ENCODE measurements at regions not wholly inside any gene's neighbourhood (a gene's known extent, or its start where the extent isn't known, plus 50 kb on each side); places are given as distances from the start of the nearest gene placed in this dataset.

DNA sequence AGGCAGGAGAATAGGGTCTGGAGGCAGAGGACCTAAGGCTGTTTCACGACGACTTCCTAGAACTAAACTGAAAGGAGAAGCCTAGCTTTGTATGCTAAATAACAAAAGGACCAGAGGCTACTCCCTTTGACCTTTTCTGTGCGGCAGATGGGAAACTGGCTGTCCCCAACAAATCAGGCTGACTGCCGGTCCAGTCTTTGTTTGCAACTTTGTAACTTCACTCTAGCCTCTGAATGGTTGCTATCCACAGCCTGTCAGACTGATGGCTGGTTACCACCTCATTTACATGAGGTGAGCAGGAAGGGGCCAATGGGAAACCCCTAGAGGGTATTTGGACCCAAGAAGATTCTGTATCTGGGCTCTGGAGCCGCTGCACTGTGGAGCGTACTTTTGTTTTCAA is 132.6 kb upstream of the SHH start:
- Histone ChIP-seq H3K4me1 (no peaks in the 10 kb centered on the region), H3K27me3 (peaks cover 0 to 28% (median 0%) of the 10 kb centered on the region in 4 donors), H3K4me3 (no peak overlapping the region), H3K9me3 (no peaks in the 10 kb centered on the region), H3K27ac (no peak overlapping the region), H3K36me3 (no peaks in the 10 kb centered on the region)
- intact Hi-C loops (cut with DNase I): no loop called here
- TF ChIP-seq, protein P1, sequence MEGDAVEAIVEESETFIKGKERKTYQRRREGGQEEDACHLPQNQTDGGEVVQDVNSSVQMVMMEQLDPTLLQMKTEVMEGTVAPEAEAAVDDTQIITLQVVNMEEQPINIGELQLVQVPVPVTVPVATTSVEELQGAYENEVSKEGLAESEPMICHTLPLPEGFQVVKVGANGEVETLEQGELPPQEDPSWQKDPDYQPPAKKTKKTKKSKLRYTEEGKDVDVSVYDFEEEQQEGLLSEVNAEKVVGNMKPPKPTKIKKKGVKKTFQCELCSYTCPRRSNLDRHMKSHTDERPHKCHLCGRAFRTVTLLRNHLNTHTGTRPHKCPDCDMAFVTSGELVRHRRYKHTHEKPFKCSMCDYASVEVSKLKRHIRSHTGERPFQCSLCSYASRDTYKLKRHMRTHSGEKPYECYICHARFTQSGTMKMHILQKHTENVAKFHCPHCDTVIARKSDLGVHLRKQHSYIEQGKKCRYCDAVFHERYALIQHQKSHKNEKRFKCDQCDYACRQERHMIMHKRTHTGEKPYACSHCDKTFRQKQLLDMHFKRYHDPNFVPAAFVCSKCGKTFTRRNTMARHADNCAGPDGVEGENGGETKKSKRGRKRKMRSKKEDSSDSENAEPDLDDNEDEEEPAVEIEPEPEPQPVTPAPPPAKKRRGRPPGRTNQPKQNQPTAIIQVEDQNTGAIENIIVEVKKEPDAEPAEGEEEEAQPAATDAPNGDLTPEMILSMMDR (IDR thresholded peaks at IDR 0.05): no peak
- TF ChIP-seq POLR2A (IDR thresholded peaks at IDR 0.05): no peak
- 70 to 86% methylated on average over 3 to 6 of the region's 6 CpGs for WGBS, 2 donors
- DNase-seq: no peak

DNA sequence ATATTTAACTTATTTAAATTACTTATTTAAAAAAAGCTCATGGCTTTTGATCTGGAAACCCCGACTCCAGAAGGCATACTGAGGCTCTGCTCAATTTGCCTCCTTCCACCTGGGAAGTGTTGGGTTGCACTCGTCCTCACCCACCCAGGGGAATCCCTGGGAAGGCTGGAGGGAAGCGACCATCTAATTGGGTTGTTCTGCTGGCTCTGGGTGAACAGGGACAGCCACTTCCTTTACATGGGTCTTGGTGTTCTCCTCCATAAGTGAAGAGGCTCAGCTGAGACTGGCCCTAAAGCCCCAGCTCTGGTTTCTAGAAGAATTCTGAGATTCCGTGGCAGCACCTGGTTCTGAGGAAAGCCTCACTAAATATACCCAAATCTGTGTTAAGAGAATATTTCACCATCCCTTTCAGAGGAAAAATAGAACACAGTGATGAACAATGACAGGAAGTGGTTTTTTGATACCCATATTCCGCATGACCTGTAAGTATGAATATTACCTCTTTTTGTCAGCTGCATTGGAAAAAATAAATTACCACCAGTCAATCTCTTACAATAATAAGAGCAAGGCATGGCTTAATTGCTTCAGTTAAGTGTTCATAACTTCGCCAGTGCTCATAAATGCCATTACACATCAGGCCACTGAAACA is 131.1 kb upstream of the SHH start:
- TF ChIP-seq POLR2A (IDR thresholded peaks at IDR 0.05): no peak
- TF ChIP-seq, protein P1 (IDR thresholded peaks at IDR 0.05): no peak

DNA sequence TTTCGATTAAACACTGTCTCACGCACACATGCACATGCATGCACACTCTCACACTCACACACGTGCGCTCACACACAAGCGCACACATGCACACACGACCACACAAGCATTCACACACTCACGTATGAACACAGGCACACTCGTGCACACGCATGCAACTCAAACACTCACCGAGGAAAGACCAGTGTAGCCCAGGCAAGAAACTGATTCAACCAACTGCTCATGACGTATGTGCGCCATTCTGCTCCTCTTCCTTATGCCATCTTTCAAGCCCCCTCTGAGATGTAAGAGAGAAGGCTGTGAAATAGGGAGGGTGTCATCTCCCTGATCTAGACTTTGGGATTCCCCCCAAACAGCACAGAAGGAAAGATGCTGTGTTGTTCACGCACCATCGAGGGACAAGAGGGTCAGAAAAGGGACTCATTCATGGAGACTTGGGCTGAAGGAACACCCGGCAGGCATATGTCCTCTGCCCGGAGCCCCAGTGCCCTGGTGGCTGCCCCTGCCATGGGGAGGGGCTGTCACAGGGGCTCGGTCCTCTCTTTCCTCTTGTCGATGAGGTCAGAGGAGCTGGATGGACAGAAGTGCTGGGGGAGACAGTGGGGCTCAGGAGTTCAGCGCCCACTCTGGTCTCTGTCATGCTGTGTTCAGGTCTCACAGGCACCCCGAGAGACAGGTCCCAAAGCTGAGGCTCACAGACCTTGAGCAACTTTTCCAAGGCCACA is 130.1 kb upstream of the SHH start:
- Histone ChIP-seq H3K27me3 (peaks cover 0 to 22% (median 0%) of the 10 kb centered on the region in 4 donors), H3K9me3 (peaks cover 0 to 4% (median 0%) of the 10 kb centered on the region in 3 donors), H3K27ac (no peak overlapping the region), H3K4me1 (no peaks in the 10 kb centered on the region), H3K4me3 (no peak overlapping the region), H3K36me3 (no peaks in the 10 kb centered on the region)
- TF ChIP-seq, protein P1 (IDR thresholded peaks at IDR 0.05): no peak
- no peak for TF ChIP-seq POLR2A (IDR thresholded peaks at IDR 0.05)
- 84 to 89% methylated on average over 13 to 19 of the region's 20 CpGs for WGBS, 2 donors
- intact Hi-C loops (cut with DNase I): no loop called here
- DNase-seq: no peak

More for the DNA sequence above, 131.1 kb upstream of the SHH start:
- H3K27ac ChIP-seq: no peak overlapping the region
- peaks cover 0 to 19% (median 0%) of the 10 kb centered on the region in 4 donors for H3K27me3 ChIP-seq
- 59 to 78% methylated on average over 6 of the region's 6 CpGs for WGBS, 2 donors
- H3K4me1 ChIP-seq: no peaks in the 10 kb centered on the region
- intact Hi-C loops (cut with DNase I): no loop called here
- DNase-seq: no peak
- H3K9me3 ChIP-seq: peaks cover 0 to 4% (median 0%) of the 10 kb centered on the region in 3 donors
- no peaks in the 10 kb centered on the region for H3K36me3 ChIP-seq
- H3K4me3 ChIP-seq: no peak overlapping the region

DNA sequence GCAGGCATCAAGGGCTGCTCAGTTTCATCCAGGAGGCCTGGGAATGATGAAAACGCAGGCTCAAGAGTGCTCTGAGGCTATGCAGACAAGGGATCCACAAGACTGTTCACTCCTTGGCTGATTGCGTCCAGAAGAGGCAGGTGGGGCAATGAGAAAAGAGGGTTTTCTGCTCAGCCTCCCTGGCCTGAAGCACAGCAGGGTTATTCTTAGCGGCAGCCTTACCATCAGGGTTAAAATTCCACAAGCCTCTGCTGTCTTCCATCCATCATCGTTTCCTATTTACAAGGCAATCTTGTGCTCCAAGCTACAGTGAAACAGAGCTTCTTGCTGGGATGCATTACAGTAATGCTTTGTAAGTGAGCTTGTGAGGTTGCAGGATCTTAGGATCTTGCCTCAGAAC is 129.4 kb upstream of the SHH start:
- no peaks in the 10 kb centered on the region for H3K36me3 ChIP-seq
- peaks cover 0 to 4% (median 0%) of the 10 kb centered on the region in 3 donors for H3K9me3 ChIP-seq
- peaks cover 0 to 28% (median 0%) of the 10 kb centered on the region in 4 donors for H3K27me3 ChIP-seq
- H3K4me1 ChIP-seq: no peaks in the 10 kb centered on the region
- no peak for TF ChIP-seq POLR2A (IDR thresholded peaks at IDR 0.05)
- TF ChIP-seq, protein P1 (IDR thresholded peaks at IDR 0.05): no peak
- intact Hi-C loops (cut with DNase I): no loop called here
- no peak overlapping the region for H3K27ac ChIP-seq
- 46 to 50% methylated on average over 4 of the region's 4 CpGs for WGBS, 2 donors
- no peak for DNase-seq
- H3K4me3 ChIP-seq: no peak overlapping the region

DNA sequence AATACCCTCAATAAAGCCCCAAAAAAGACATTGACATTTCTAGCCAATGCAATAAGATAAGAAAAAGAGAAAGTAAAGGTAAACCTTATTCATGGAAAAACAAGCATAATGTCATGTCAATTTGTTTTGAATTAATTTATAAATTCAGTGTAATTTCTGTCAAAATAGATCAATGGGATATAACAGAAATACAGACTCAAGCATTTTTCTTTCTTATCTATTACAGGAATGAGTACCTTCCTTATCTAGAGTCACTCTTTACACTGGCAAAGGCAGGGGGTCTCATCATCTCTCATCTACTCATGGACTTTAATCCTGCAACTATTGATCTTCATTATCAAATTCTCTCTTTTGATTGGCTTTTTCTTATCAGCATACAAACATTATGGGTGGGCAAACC is 127.1 kb upstream of the SHH start:
- TF ChIP-seq, protein P1 (IDR thresholded peaks at IDR 0.05): no peak
- TF ChIP-seq POLR2A (IDR thresholded peaks at IDR 0.05): no peak

More for the DNA sequence above, 127.1 kb upstream of the SHH start:
- no peak overlapping the region for H3K4me3 ChIP-seq
- no peak overlapping the region for H3K27ac ChIP-seq
- peaks cover 0 to 4% (median 0%) of the 10 kb centered on the region in 3 donors for H3K9me3 ChIP-seq
- no peaks in the 10 kb centered on the region for H3K4me1 ChIP-seq
- intact Hi-C loops (cut with DNase I): no loop called here
- H3K36me3 ChIP-seq: no peaks in the 10 kb centered on the region
- H3K27me3 ChIP-seq: peaks cover 0 to 42% (median 0%) of the 10 kb centered on the region in 4 donors
- DNase-seq: no peak

Data from esophagus squamous epithelium (tissue), 5 donors.